Fibroblast of lung (primary cell): ENCODE measurements at regions not wholly inside any gene's neighbourhood (a gene's known extent, or its start where the extent isn't known, plus 50 kb on each side); places are given as distances from the start of the nearest gene placed in this dataset.

Source experiments
- DNase-seq, 2 donors: peaks; one replicate each; pipeline versions ENCODE4 v3.0.0 to v3.0.0-alpha.2; 2010; ENCODE audit warnings: low read depth in 2 of 2
- H2AFZ ChIP-seq: 2 replicates; pipeline ENCODE4 v1.5.1; 2012; ENCODE audit warnings: low read length, control low read depth, inconsistent platforms
- H3K27ac ChIP-seq: 2 replicates; pipeline ENCODE4 v1.5.1; 2011; ENCODE audit warnings: low read length, control low read depth; ENCODE audit not compliant: insufficient read depth
- H3K27me3 ChIP-seq: 2 replicates; pipeline ENCODE4 v1.5.1; 2011; ENCODE audit warnings: mild to moderate bottlenecking, low read length; ENCODE audit not compliant: control insufficient read depth, insufficient read depth
- H3K36me3 ChIP-seq: 2 replicates; pipeline ENCODE4 v1.5.1; 2011; ENCODE audit warnings: low read length; ENCODE audit not compliant: control insufficient read depth, insufficient read depth
- H3K4me1 ChIP-seq: 2 replicates; pipeline ENCODE4 v1.5.1; 2011; ENCODE audit warnings: low read length; ENCODE audit not compliant: control insufficient read depth, insufficient read depth; ENCODE audit errors: extremely low read depth
- H3K4me2 ChIP-seq: 2 replicates; pipeline ENCODE4 v1.5.1; 2011; ENCODE audit warnings: low read length, control low read depth; ENCODE audit not compliant: insufficient read depth; ENCODE audit errors: extremely low read depth
- H3K4me3 ChIP-seq, 4 experiments: fragments of 200-600 bp in 1 of 4; sonication (generic) in 1 of 4; replicated peaks in 1 of 4; 2 replicates each; pipeline ENCODE4 v1.5.1; 2011 to 2016; ENCODE audit warnings: low read length in 4 of 4, low read depth in 3 of 4, mild to moderate bottlenecking in 3 of 4, control low read depth in 2 of 4, inconsistent platforms in 1 of 4, mixed read lengths in 1 of 4; ENCODE audit not compliant: insufficient read depth in 1 of 4; ENCODE audit errors: control extremely low read depth in 1 of 4
- H3K79me2 ChIP-seq: 2 replicates; pipeline ENCODE4 v1.5.1; 2012; ENCODE audit warnings: mild to moderate bottlenecking, low read length, inconsistent platforms; ENCODE audit not compliant: control insufficient read depth, insufficient read depth
- H3K9ac ChIP-seq: 2 replicates; pipeline ENCODE4 v1.5.1; 2011; ENCODE audit warnings: mild to moderate bottlenecking, low read length, control low read depth; ENCODE audit not compliant: insufficient read depth
- H3K9me3 ChIP-seq: 2 replicates; pipeline ENCODE4 v1.5.1; 2012; ENCODE audit warnings: low read depth, low read length; ENCODE audit not compliant: control insufficient read depth, insufficient read depth
- H4K20me1 ChIP-seq: 2 replicates; pipeline ENCODE4 v1.5.1; 2011; ENCODE audit warnings: low read length; ENCODE audit not compliant: control insufficient read depth, insufficient read depth; ENCODE audit errors: extremely low read depth
- CTCF ChIP-seq, 2 donors: IDR thresholded peaks in 1 of 2; conservative IDR thresholded peaks in 1 of 2; 1 replicate in 1 of 2; 2 replicates in 1 of 2; pipeline ENCODE4 v1.5.1; 2011 to 2012; ENCODE audit warnings: low read length in 2 of 2, control low read depth in 1 of 2, inconsistent platforms in 1 of 2, low read depth in 1 of 2, mild to moderate bottlenecking in 1 of 2
- EZH2 ChIP-seq: IDR thresholded peaks from 2 replicates; pipeline ENCODE4 v1.5.1; 2012; ENCODE audit warnings: low read length, control low read depth, mild to moderate bottlenecking; ENCODE audit errors: missing control alignments

DNA sequence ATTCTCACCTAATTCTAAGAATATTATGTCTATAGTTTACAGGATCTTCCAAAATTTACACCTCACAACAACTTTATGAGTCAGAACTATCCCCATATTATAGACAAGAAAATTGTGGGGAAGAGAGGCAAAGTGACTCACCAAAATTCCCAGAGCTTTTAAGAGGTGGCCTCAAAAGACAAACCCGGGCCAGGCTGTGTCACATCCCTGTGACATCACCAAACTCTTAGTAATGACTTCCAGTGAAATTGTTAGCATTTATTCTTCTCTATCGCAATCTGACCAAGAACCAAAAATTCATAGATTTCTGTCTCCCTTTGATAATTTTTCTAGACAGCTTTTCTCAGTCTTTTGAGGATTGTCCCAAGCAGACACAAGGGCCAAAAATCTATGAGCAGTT, 134.3 kb downstream of the SNX19 start:
- Histone ChIP-seq H3K27ac (peak overlapping the region; percentile 60), H3K36me3 (no peaks in the 10 kb centered on the region), H3K4me2 (peak overlapping the region; percentile 28), H3K4me3 (no peak overlapping the region), H3K9me3 (no peaks in the 10 kb centered on the region), H3K79me2 (no peaks in the 10 kb centered on the region), H3K9ac (no peak overlapping the region), H4K20me1 (no peaks in the 10 kb centered on the region), H3K27me3 (no peaks in the 10 kb centered on the region), H2AFZ (no peak overlapping the region), H3K4me1 (peaks cover 17% of the 10 kb centered on the region)
- DNase-seq, result peak; percentile 35 to 83
- TF ChIP-seq EZH2 (no peak), CTCF (conservative IDR thresholded peaks at IDR 0.05 in 1 of 2, IDR thresholded peaks at IDR 0.05 in 1 of 2; ENCODE audit: low read depth in 1 of 2, low read length in 2 of 2) (no peak)

DNA sequence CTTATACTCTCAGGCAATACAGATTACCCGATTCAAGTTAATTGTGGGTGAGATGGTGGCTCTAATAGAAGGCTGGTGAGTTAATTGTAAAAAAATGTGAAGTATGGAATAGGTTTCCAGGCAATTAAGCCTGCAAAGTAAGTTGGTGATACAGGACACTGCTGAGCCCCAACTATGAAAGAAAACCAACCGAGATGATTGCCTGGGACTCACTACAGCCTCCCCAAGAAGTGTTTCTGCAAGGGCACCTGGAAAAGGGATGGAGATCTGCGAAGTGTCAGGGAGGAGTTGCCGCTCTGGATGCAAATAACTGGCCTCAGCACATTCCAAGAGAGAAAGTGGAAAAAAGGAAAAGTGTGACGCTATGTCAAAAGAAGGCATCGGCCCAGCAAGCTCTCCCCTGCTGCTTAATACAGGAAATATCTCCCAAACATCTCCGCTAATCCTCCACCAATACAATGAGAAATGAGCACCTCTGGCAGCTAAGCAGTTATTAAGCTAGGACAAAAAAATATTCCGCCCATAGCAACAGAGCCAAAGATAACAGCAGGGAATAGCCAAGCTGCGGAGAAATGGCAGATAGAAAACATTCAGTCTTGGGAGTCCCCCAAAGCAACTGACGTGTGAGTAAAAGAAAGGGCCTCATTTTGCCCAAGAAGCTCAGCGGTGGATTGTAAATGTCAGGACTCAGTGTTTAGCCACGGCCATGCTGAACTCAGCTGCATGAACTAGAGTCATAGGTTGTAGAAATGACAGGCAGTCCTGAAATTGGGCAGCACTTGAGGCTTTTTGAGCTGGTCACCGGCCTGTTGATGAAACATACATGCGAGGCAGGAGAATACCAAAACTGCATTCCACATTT, 133.7 kb downstream of the SNX19 start:
- no peaks in the 10 kb centered on the region for H4K20me1 ChIP-seq
- H3K27ac ChIP-seq, result peak overlapping the region; percentile 60
- no peaks in the 10 kb centered on the region for H3K36me3 ChIP-seq
- H3K27me3 ChIP-seq, result no peaks in the 10 kb centered on the region
- no peak overlapping the region for H3K9ac ChIP-seq
- no peaks in the 10 kb centered on the region for H3K79me2 ChIP-seq
- peaks cover 20% of the 10 kb centered on the region for H3K4me1 ChIP-seq
- TF ChIP-seq EZH2, result no peak
- no peak overlapping the region for H2AFZ ChIP-seq
- peak overlapping the region; percentile 28 for H3K4me2 ChIP-seq
- DNase-seq, result peak; percentile 64 to 86
- no peak overlapping the region for H3K4me3 ChIP-seq
- H3K9me3 ChIP-seq, result no peaks in the 10 kb centered on the region

GRCh38 chr11:130783323-130783722, 133.0 kb downstream of the SNX19 start:
- Histone ChIP-seq H3K4me2 (no peak overlapping the region), H4K20me1 (no peaks in the 10 kb centered on the region), H3K4me3 (no peak overlapping the region), H3K27ac (peak overlapping the region; percentile 60), H3K4me1 (peaks cover 20% of the 10 kb centered on the region), H3K9ac (no peak overlapping the region), H3K36me3 (no peaks in the 10 kb centered on the region), H3K9me3 (no peaks in the 10 kb centered on the region), H3K79me2 (no peaks in the 10 kb centered on the region), H2AFZ (no peak overlapping the region), H3K27me3 (no peaks in the 10 kb centered on the region)
- DNase-seq, result no peak
- TF ChIP-seq CTCF (conservative IDR thresholded peaks at IDR 0.05 in 1 of 2, IDR thresholded peaks at IDR 0.05 in 1 of 2; ENCODE audit: low read depth in 1 of 2, low read length in 2 of 2) (no peak), EZH2 (no peak)
